HG03139 (cell line): ENCODE measurements at regions not wholly inside any gene's neighbourhood (a gene's known extent, or its start where the extent isn't known, plus 50 kb on each side); places are given as distances from the start of the nearest gene placed in this dataset.

Source experiments
- ATAC-seq: cut with Tn5 transposase; IDR thresholded peaks from one replicate; pipeline ENCODE4 v1.9.1; 2021; ENCODE audit not compliant: unreplicated experiment

DNA sequence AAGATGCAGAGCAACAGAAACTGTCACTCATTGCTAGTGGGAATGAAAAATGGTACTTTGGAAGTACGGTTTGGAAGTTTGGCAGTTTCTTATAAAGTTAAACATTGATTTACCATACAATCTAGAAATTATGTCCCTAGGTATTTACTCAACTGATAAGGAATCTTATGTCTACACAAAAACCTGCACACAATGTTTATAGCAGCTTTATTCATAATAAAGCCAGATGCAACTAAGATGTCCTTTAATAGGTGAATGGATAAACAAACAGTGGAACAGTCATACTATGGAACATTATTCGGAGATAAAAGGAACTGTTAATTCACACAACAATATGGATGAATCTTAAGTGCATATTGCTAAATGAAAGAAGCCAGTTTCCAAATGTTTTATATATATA, 96.2 kb upstream of the SIRPA start:
- ATAC-seq = no peak

DNA sequence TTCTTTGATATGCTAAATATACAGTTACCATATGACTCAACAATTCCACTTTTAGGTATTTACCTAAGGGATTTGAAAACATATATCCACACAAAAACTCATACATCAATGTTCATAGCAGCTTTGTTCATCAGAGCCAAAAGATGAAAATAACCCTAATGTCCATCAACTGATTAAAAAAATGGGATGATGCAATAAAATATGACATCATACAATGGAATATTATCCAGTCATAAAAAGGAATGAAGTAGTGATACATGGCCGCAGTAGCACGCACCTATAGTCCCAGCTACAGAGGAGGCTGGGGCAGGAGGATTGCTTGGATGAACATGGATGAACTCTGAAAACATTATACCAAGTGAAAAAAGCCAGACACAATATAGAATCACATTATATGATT, 101.4 kb upstream of the SIRPA start:
- no peak for ATAC-seq

DNA sequence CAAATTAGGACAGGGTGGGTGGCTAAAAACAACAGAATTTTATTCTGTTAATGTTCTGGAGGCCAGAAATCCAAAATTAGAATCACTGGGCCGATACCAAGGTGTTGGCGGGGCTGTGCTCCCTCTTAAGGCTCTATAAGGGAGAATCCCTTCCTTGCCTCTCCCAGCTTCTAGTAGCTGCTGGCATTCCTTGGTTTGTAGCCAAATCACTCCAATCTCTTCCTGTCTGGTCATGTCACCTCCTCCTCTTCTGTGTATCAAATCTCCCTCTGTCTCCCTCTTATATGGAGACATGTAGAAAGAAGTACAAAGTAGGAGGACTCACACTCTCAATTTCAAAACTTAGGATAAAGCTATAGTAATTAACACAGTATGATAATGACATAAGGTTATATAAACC, 102.9 kb upstream of the SIRPA start:
- ATAC-seq = no peak

DNA sequence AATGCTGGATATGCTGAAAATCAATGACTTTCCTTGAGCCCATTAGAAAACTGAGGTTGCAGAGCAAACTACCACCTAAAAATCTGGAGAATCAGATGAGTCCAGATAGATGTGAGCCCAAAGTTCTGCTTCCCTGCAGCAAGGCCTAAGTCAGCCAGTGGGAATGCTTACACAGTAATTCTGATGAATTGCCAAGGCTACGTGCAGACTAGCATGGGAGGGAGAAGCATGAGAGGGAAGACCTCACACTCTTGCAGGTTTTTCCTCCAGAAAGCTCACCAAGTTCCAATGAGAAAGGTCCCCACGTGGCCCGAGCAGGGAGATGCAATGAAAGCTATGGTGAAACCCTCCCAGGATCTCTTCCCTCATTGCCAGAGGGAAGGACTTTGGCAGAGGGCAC, 104.8 kb upstream of the SIRPA start:
- no peak for ATAC-seq

DNA sequence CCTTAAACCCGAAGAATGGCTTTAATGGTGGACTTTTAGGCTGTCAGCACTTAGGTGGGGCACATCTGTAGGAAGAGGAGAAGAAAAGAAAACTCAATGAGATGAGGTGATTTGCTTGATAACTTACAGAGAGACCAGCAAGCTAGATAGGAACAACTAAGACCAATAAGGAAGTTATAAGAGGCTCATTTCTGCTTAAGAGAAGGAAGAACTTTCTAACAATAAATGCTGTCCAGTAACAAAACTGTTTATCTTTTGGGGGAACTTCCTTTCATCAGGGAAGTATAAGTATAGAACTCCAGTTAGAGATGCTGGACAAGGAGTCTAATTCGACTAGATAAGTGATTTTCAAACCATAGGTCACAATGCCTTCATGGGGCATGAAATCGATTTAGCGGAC, 107.2 kb upstream of the SIRPA start:
- ATAC-seq = no peak

DNA sequence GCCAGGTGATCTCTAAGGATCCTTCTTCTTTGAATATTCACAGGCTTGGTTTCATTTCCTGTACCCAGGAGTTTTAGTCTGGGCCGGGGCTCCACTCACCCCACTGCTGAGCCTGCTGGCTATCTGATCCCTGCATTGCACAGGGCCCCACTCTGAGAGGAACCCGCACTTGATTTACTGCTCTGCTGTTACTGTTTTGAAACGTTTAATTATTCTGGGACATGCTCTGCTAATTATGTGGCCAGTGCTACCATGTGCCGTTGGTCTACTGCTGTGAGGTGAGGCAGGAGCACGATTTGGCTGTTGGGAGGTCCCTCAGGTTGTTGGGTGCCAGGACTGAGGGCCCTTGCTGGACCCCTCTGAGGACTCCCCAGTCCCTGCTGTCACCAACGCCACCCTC, 108.7 kb upstream of the SIRPA start:
- ATAC-seq = no peak

DNA sequence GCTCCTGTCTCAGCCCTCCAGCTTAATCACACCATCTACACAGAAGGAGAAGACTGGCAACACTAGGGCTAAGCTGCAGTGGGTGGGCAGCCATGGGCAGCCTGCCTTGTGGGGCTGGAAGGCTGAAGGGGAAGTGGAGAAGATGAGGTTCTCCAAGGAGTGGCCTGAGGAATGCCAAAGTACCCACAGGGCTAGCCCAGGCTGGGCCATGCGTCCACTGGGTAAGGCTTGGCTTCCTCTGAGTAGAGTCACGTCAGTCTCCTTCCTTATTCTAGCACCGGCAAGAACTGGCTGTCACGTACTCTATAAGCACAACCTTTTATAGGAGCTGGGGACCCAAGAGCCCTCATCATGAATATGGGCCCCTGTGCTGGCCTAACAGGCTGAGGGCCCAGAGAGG, 110.6 kb upstream of the SIRPA start:
- ATAC-seq = no peak

DNA sequence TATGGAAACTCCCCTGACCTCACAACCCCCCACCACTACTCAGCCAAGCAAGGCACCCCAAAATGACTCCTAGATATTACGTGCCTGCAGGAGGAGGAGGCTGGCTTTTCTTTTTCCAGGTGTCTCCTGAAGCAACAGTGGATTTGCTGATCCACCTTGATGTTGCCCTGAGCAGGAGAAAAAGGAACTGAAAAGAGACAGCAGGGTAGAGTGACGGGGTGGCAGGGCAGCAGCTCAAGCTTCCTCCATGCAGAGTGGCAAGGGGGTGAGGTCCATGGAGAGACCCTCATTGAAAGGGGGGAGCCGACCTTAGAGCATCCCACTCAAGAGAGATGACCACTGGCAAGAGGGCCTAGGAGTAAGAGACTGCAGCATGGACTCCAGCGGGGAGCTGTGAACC, 112.0 kb upstream of the SIRPA start:
- ATAC-seq = no peak

DNA sequence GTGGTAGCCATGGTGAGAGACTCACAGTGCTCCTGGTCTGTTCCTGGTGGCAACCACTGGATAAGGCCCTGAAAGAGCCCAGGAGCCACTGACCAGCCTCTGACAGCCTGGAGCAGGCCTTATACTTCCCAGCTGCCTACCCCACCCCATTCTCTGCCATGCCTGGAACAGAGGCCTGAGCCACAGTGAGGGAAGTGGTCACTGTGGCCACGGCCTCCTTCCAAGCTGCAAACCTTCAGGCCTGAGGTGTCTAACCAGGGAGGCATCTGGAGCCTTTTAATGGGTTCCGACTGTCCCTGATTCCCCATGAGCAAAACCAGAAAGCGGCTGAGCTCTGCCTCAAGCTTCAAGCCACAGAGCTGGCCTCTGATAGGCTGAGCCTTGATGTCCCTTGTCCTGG, 113.0 kb upstream of the SIRPA start:
- ATAC-seq = no peak

DNA sequence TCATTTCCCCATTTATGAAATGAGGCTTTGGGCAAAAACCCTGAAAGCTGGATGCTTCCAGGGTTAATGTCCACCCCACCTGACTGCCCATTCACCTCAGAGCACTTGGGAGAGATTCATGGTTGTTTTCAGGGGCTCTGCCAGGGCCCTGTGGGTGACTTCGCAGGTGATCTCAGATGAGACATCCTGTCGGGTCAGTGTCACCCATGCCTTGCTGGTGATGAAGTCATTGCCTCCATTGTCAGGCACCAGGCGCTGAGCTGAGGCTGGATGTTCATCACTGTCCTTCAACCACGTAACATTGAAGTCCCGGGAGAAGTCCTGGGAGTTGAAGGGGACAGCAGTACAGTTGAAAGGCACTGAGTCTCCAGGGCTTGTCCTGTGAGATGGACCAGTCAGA, 115.6 kb upstream of the SIRPA start:
- no peak for ATAC-seq

DNA sequence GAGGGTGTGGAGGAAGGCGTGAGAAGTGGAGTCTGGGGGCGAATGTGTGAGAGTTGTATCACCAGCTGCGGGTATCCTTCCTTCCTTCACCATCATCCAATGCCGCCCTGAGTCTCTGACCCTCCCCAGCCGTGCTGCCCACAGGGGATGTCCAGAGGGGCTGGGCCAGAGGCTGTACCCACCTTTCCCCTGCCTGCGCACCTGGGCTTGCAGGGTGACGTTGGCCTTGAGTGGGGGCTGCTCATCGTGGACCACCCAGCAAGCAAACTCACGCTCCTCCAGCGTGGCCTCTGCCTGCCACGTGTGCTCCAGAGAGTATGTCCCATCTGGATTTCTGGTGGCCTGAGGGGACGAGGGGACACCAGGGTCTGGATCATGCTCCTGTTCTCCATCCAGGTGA, 116.9 kb upstream of the SIRPA start:
- no peak for ATAC-seq

DNA sequence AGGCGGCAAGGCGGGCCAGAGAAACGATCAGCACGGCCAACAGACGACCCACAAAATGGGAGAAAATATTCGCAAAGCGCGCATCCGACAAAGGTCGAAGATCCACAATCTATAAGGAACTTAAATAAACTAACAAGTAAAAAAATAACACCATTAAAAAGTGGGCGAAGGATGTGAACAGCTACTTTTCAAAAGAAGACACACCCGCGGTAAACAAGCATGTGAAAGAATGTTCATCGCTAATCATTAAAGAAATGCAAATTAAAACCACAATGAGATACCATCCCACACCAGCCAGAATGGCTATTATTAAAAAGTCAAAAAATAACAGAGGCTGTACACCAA, 117.8 kb upstream of the SIRPA start:
- ATAC-seq = no peak

DNA sequence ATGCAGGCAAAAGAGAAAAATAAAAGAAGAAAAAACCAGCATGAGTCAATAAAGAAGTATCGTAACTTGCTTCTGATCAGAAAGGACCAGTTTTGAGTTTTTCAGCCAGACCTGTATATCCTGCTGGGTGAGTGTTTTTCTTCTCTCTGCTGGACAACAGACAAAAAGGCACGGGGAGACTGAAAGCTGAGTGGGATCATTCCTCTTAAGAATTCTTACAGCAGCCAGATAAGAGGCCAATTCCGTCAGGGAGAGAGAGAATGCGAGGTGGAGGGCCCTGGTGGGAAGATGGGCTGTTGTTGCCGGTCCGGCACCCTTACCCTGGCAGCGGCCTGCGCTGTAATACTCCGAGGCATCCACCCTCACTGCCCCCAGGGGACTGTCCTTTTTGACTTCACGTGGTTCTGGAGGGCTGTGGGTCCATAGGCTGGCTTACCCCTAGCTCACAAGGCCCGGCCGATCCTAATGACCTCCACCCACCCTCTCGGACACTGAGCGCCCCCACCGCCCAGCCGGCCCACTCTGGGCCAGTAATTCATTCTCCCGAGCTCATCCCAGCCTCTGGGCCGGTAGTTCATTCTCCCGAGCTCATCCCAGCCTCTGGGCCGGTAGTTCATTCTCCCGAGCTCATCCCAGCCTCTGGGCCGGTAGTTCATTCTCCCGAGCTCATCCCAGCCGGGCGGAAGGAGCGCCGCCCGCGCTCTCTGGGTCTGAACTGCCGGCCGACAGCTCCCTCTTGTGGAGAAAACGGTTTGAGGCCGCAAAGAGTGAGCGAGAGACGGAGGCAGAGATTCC, 118.3 kb upstream of the SIRPA start:
- ATAC-seq = no peak

DNA sequence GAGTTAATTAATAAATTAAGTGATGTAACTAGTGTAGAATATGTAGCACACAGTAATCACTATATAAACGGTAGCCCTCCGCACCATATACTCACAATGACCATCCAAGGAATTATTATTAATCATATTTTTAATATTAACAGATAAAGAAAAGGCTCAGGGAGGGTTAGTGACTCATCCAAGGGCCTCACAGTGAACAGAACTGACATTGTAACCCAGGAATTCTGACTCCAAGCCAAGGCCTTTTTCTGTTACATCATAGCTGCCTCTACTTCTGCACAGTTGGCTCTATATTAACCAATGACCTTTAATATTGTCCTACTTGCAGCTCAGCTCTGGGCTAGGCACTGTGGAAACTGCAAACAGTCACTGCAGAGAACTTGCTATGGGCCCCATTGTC, 117.5 kb upstream of the SIRPG start:
- ATAC-seq = no peak

DNA sequence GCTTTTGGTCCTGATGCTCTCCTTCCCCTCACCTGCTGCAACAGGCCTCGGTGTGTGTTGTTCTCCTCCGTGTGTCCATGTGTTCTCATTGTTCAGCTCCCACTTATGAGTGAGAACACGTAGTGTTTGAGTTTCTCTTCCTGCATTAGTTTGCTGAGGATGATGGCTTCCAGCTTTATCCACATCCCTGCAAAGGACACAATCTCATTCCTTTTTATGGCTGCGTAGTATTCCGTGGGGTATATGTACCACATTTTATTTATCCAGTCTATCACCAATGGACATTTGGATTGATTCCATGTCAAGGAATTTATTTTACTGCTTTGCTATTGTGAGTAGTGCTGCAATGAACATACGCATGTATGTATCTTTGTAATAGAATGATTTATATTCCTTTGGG, 116.9 kb upstream of the SIRPG start:
- no peak for ATAC-seq

DNA sequence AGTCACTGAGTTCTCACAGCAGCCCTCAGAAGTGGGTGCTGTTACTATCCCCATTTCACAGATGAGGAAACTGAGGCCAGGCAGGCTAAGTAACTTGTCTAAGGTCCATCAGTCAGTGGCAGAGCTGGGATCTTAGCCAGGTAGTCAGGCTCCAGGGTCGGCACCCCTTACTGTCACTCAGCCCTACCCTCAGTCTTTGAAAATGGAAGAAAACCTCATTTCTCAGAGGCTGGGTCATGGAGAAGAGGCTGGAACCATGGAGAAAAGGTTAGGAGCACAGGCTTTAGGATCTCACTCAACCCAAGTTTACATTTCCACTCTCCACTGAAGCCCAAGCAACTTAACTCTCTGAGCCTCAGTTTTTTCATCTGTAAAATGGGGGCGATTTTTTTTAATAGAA, 116.2 kb upstream of the SIRPG start:
- no peak for ATAC-seq

DNA sequence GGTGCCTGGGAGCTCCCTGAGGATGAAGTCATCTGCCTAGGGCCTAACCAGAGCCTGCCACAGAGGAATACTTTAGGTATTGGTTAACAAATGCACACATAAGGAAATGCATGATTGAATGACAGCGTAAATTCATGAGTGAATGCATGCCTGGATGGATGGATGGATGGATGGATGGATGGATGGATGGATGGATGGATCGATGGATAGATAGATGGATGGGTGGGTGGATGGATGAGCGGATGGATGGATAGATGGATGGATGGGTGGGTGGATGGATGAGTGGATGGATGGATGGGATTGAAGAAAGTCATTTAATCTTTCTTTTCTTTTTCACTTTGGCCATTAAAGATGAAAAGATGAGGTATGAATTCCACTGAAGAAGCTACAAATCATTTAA, 111.9 kb upstream of the SIRPG start:
- no peak for ATAC-seq

DNA sequence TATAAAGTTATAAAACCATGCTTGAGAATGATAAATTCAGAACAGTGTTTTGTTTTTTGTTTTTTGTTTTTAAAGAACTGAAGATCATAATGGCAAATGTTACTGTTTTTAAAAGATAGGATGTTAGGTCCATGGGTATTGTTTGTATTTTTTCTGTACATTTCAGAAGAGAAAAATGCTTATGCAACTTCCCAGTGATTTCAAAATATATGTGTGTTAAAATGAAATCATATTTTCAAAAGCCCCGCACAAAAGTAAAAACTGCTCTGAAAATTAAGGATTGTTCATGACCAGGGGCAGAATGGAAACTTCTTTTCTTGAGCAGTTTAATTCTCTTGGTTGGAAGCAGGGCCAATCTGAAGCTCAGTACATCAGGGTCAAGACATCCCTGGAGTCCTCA, 109.2 kb upstream of the SIRPG start:
- no peak for ATAC-seq

DNA sequence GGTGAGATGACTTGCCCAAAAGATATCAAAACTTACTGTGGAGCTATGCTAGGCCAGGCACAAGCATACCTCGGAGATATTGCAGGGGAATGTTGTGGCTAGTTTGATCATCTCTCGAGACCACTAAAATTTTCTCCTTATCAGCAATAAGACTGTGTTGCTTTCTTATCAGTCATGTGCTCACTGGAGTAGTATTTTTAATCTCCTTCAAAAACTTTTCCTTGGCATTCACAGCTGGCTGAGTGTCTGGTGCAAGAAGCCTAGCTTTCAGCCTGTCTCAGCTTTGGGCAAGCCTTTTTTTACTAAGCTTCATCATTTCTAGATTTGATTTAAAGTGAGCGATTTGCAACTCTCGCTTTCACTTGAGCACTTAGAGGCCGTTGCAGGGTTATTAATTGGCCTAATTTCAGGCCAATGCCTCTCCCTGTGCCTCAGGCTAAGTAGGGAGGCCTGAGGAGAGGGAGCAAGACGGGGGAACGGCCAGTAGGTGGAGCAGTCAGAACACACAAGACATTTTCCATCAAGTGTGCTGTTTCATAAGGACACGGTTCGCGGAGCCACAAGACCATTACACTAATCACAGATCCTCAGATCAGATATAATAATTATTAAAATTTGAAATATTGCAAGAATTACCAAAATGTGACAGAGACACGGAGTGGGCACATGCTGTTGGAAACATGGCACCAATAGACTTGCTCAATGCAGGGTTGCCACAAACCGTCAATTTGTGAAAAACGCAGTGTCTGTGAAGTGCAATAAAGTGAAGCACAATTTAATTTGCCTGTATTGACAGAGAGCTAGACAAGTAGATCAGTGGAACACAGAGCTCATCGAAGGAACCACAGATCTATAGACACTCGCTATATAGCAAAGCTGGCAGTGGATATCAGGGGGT, 106.8 kb upstream of the SIRPG start:
- ATAC-seq = peak; percentile 68

DNA sequence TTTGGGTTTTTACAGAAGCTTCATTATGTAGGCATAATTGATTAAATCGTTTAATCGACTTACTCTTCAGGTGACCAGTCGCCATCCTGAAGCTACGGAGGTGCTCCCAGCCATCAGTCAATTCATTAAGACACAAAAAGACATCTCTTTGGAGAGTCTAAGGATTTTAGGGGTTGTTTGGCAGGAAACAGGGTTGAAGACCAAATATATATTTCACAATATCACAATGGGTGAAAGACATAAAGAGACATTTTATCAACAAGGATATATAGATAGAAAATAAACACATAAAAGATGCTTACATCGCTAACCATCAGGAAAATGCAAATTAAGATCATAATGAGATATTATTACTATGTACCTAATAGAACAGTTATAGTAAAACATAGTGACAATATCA, 104.0 kb upstream of the SIRPG start:
- ATAC-seq = no peak

DNA sequence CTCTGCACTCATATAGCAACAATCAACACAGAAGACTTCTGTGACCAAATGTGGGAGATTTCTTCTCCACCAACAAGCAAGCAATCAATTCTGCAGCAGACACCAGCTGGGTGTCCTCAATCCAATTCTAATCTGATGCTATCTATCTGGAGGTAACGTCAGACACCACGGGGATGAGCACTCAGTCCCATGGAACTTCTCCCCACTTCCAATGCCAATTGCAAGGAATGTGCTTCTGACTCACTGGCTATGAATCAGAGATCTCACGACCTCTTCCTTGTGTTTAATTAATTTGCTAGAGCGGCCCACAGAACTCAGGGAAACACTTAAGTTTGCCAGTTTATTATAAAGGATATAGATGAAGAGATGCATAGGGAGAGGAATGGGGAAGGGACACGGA, 103.5 kb upstream of the SIRPG start:
- ATAC-seq = no peak

DNA sequence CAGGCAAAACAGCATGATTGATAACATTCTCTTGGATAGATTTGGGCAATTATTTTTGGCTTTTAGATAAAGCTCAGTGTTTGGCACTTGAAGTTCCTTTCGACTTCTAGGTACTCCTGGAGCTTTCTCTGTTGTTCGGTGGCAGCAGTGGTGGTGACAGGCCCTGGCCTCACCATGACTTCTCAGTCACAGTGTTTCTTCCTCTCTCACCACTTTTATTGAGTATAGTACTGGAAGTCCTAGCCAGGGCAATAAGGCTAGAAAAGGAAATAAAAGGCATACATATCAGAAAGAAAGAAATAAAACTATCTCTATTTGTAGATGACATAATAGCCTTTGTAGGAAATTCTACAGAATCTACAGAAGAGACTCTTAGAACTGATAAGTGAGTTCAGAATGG, 101.2 kb upstream of the SIRPG start:
- ATAC-seq = no peak
